ENCODE measurements at regions not wholly inside any gene's neighbourhood (a gene's known extent, or its start where the extent isn't known, plus 50 kb on each side); places are given as distances from the start of the nearest gene placed in this dataset.

DNA sequence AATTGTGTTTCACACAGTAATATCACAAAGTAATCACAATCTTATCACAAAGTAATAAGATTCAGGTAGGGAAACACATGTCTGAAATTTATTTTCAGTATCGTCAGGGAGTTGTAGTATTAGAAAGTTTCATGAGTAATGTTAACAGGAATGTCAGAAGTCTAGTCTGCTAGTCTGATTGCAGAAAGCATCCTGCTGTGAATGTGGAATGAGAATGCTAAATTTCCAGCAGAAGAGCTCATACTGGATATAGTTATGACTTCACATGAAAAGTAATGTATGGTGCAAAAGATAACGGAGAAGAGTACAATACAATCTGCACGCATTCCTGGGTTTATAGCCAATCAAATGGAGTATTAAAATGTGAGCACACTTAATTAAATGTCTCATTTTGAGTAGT, 494.7 kb upstream of the SETBP1 start:
- H3K27ac Mint-ChIP-seq: no peak overlapping the region
- CTCF ChIA-PET: no interaction called here
- intact Hi-C loops (cut with micrococcal nuclease): no loop called here
- DNase-seq: no peak
- H3K9me3 Mint-ChIP-seq: no peaks in the 10 kb centered on the region
- H3K27me3 Mint-ChIP-seq (ENCODE audit: low read depth): no peaks in the 10 kb centered on the region
- H3K4me3 Mint-ChIP-seq: no peak overlapping the region
- no peaks in the 10 kb centered on the region for H3K36me3 Mint-ChIP-seq (ENCODE audit: low read depth)
- no peaks in the 10 kb centered on the region for H3K4me1 Mint-ChIP-seq (ENCODE audit: low read depth)

DNA sequence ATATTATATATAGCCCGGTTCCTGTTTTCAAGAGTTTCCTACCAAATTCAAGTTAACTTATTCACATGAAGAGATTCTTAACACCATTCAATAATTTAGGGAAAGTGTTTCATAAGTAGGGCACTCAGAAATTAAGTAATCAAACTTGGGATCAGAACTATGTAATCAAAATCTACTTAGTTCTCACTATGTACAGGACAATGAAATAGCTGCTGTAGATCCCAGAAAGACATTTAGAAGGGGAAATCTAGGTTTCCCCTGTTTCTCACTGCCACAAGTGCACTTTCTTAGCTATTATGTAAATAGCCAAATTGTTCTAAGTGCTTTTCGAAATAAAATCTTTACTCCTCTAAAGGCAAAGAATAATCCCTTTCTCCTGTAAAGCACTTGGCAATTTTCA, 493.6 kb upstream of the SETBP1 start:
- intact Hi-C loops (cut with micrococcal nuclease): no loop called here
- Mint-ChIP-seq H3K27ac (no peak overlapping the region), H3K27me3 (ENCODE audit: low read depth) (no peaks in the 10 kb centered on the region), H3K4me1 (ENCODE audit: low read depth) (no peaks in the 10 kb centered on the region), H3K9me3 (no peaks in the 10 kb centered on the region), H3K4me3 (no peak overlapping the region), H3K36me3 (ENCODE audit: low read depth) (no peaks in the 10 kb centered on the region)
- CTCF ChIA-PET: interaction anchor here (0.6 kb wide), 1 partner anchor 40 kb away, joined by 3 read pairs; no protein-coding TSS in a partner anchor
- no peak for DNase-seq

- H3K9me3 Mint-ChIP-seq: peaks cover 2% of the 10 kb centered on the region
- H3K36me3 Mint-ChIP-seq (ENCODE audit: low read depth): no peaks in the 10 kb centered on the region
- no peaks in the 10 kb centered on the region for H3K4me1 Mint-ChIP-seq (ENCODE audit: low read depth)
- no peak overlapping the region for H3K4me3 Mint-ChIP-seq
- no peak for DNase-seq
- H3K27me3 Mint-ChIP-seq (ENCODE audit: low read depth): no peaks in the 10 kb centered on the region
- intact Hi-C loops (cut with micrococcal nuclease): no loop called here
- CTCF ChIA-PET: no interaction called here
- no peak overlapping the region for H3K27ac Mint-ChIP-seq
These were observed 485.1 kb upstream of the SETBP1 start for GRCh38 chr18:44195394-44196140.

GRCh38 chr18:44197832-44198611, 482.7 kb upstream of the SETBP1 start:
- no peak overlapping the region for H3K27ac Mint-ChIP-seq
- DNase-seq: no peak
- H3K4me3 Mint-ChIP-seq: no peak overlapping the region
- H3K9me3 Mint-ChIP-seq: peaks cover 2% of the 10 kb centered on the region
- CTCF ChIA-PET: no interaction called here
- H3K36me3 Mint-ChIP-seq (ENCODE audit: low read depth): no peaks in the 10 kb centered on the region
- intact Hi-C loops (cut with micrococcal nuclease): no loop called here
- H3K4me1 Mint-ChIP-seq (ENCODE audit: low read depth): no peaks in the 10 kb centered on the region
- no peaks in the 10 kb centered on the region for H3K27me3 Mint-ChIP-seq (ENCODE audit: low read depth)

GRCh38 chr18:44198612-44199284, 481.9 kb upstream of the SETBP1 start:
- DNase-seq: no peak
- intact Hi-C loops (cut with micrococcal nuclease): no loop called here
- no peaks in the 10 kb centered on the region for H3K4me1 Mint-ChIP-seq (ENCODE audit: low read depth)
- H3K36me3 Mint-ChIP-seq (ENCODE audit: low read depth): no peaks in the 10 kb centered on the region
- H3K27me3 Mint-ChIP-seq (ENCODE audit: low read depth): no peaks in the 10 kb centered on the region
- H3K27ac Mint-ChIP-seq: no peak overlapping the region
- H3K9me3 Mint-ChIP-seq: peaks cover 4% of the 10 kb centered on the region
- CTCF ChIA-PET: interaction anchor here (1.1 kb wide), 1 partner anchor 1013 kb away, joined by 3 read pairs; no protein-coding TSS in a partner anchor
- H3K4me3 Mint-ChIP-seq: no peak overlapping the region

DNA sequence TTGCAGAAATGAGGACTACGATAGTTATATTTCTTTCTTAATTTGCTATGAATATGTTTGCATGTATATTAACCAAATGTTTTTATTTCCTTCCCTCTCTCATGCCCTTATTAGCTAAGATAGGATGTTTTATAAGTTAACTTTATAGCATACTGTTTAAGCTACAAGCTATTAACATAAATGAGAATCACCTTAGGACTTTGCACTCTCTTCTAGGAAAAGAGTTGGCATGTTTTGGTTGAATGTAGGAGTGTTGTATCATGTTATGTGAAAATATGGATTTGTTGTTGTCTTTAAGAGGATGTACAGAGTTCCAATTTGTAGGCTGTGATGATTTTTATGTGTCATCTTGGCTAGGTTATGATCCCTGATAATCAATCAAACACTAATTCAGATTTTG, 467.4 kb upstream of the SETBP1 start:
- H3K4me3 Mint-ChIP-seq: no peak overlapping the region
- no peak for DNase-seq
- peaks cover 4% of the 10 kb centered on the region for H3K9me3 Mint-ChIP-seq
- intact Hi-C loops (cut with micrococcal nuclease): no loop called here
- no peak overlapping the region for H3K27ac Mint-ChIP-seq
- no peaks in the 10 kb centered on the region for H3K36me3 Mint-ChIP-seq (ENCODE audit: low read depth)
- CTCF ChIA-PET: no interaction called here
- H3K4me1 Mint-ChIP-seq (ENCODE audit: low read depth): no peaks in the 10 kb centered on the region
- no peaks in the 10 kb centered on the region for H3K27me3 Mint-ChIP-seq (ENCODE audit: low read depth)

DNA sequence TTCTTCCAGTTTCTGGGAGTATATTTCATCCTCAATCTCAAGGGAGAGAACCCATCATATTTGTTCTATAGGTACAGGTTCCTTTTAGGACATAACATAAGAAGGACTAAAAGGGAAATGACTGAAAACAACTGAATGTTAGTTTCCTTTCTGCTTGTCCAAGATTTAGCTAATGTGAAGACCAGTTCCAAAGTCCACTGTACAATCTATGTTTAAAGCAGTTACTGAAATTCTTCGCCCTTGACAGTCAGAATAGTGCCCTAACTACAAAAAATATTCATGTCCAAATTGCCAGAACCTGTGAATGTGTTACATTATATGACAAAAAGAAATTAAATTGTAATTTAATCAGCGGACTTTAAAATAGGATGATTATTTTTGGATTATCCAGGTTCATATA, 466.3 kb upstream of the SETBP1 start:
- Mint-ChIP-seq H3K27ac (no peak overlapping the region), H3K4me1 (ENCODE audit: low read depth) (no peaks in the 10 kb centered on the region), H3K4me3 (no peak overlapping the region), H3K36me3 (ENCODE audit: low read depth) (no peaks in the 10 kb centered on the region), H3K9me3 (peaks cover 4% of the 10 kb centered on the region), H3K27me3 (ENCODE audit: low read depth) (no peaks in the 10 kb centered on the region)
- DNase-seq: no peak
- CTCF ChIA-PET: no interaction called here
- intact Hi-C loops (cut with micrococcal nuclease): no loop called here

DNA sequence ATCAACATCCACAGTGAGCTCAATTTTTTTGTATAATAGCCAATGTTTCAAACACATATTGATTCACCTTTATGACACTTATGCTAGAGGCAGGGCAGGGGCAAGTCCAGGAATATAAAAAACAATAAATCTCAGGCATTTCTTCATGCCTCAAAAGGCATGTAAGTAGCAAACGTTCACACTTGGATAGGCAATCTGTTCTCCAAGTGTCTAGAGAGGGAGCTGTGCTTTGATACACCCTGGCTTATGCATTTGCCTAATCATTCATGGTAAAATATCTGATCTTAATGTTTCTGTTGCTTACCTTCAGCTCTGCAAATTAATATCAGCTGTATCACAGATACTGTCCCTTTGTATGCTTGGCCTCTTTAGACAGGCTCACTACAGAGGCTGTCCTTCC, 464.5 kb upstream of the SETBP1 start:
- no peak overlapping the region for H3K27ac Mint-ChIP-seq
- CTCF ChIA-PET: no interaction called here
- no peaks in the 10 kb centered on the region for H3K36me3 Mint-ChIP-seq (ENCODE audit: low read depth)
- no peak for DNase-seq
- H3K4me1 Mint-ChIP-seq (ENCODE audit: low read depth): no peaks in the 10 kb centered on the region
- no peaks in the 10 kb centered on the region for H3K27me3 Mint-ChIP-seq (ENCODE audit: low read depth)
- intact Hi-C loops (cut with micrococcal nuclease): no loop called here
- H3K9me3 Mint-ChIP-seq: peaks cover 4% of the 10 kb centered on the region
- H3K4me3 Mint-ChIP-seq: no peak overlapping the region

DNA sequence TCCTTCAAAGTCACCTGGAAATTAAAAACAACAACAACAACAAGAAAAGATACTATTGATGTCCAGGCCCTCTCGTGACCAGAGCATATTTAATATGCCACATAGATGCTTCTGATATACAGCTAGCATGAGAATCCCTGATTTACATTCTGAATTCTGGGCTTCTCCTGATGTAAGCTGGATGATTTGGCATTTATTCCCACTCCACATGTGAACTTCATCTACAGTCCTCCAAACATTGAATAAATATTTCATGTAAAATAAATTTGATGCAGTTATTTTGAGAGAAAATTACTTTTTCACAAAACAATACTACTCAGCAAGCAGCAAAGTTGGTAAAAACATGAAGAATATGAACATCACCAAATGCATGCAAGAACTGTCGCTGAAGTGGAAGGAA, 453.2 kb upstream of the SETBP1 start:
- H3K4me3 Mint-ChIP-seq: no peak overlapping the region
- peaks cover 5% of the 10 kb centered on the region for H3K9me3 Mint-ChIP-seq
- H3K27ac Mint-ChIP-seq: no peak overlapping the region
- DNase-seq: no peak
- H3K36me3 Mint-ChIP-seq (ENCODE audit: low read depth): no peaks in the 10 kb centered on the region
- intact Hi-C loops (cut with micrococcal nuclease): no loop called here
- no peaks in the 10 kb centered on the region for H3K27me3 Mint-ChIP-seq (ENCODE audit: low read depth)
- CTCF ChIA-PET: interaction anchor here (0.6 to 0.7 kb wide), 2 partner anchors 41 to 256 kb away, joined by 3 to 6 read pairs; no protein-coding TSS in a partner anchor
- H3K4me1 Mint-ChIP-seq (ENCODE audit: low read depth): no peaks in the 10 kb centered on the region

DNA sequence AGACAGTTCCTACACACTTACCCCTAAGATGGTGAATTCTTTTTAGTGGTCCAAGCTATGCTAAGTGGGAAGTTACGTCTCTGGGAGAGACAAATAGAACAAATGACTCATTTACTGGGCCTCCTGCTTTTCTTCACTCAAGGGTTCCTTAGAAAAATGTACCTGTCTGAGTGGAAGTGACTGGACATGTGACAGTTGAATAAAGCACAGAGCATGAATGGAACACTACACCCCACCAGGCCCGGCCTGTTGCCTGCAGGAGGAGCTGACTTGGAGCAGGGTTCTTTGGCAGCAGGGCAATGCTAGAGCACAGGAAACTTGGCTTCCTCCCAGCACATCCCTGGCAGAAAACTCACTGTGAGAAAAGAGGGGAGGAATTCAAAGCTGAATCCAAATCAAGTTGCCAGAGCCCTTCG, 451.0 kb upstream of the SETBP1 start:
- intact Hi-C loops (cut with micrococcal nuclease): no loop called here
- H3K9me3 Mint-ChIP-seq: peaks cover 5% of the 10 kb centered on the region
- H3K27me3 Mint-ChIP-seq (ENCODE audit: low read depth): no peaks in the 10 kb centered on the region
- CTCF ChIA-PET: no interaction called here
- no peak overlapping the region for H3K27ac Mint-ChIP-seq
- no peaks in the 10 kb centered on the region for H3K36me3 Mint-ChIP-seq (ENCODE audit: low read depth)
- DNase-seq: no peak
- H3K4me1 Mint-ChIP-seq (ENCODE audit: low read depth): no peaks in the 10 kb centered on the region
- no peak overlapping the region for H3K4me3 Mint-ChIP-seq

- H3K27ac Mint-ChIP-seq: no peak overlapping the region
- H3K4me3 Mint-ChIP-seq: no peak overlapping the region
- H3K9me3 Mint-ChIP-seq: peaks cover 1% of the 10 kb centered on the region
- CTCF ChIA-PET: no interaction called here
- H3K4me1 Mint-ChIP-seq (ENCODE audit: low read depth): no peaks in the 10 kb centered on the region
- no peak for DNase-seq
- intact Hi-C loops (cut with micrococcal nuclease): no loop called here
- no peaks in the 10 kb centered on the region for H3K36me3 Mint-ChIP-seq (ENCODE audit: low read depth)
- H3K27me3 Mint-ChIP-seq (ENCODE audit: low read depth): no peaks in the 10 kb centered on the region
These were observed 448.8 kb upstream of the SETBP1 start for GRCh38 chr18:44231936-44232335.

DNA sequence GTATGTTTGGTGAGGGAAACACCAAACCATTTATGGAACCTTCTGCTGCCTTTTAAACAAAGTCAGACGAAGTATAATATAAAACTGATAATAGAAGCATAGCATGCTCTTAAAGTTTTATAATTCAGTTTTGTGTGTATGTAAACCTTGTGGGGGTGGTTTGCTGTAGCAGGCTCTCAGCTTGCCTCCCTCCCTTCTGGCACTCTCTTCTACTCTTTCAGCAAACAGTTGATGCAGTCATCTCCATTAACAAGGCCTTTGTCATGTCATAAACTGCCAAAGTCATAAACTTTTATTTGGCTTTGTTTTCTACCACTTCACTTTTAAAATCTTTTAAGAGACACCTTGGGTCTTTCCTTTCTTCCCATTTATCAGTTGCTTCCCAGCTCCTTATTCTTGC, 448.2 kb upstream of the SETBP1 start:
- Mint-ChIP-seq H3K4me3 (no peak overlapping the region), H3K27ac (no peak overlapping the region), H3K4me1 (ENCODE audit: low read depth) (no peaks in the 10 kb centered on the region), H3K9me3 (peaks cover 1% of the 10 kb centered on the region), H3K36me3 (ENCODE audit: low read depth) (no peaks in the 10 kb centered on the region), H3K27me3 (ENCODE audit: low read depth) (no peaks in the 10 kb centered on the region)
- intact Hi-C loops (cut with micrococcal nuclease): no loop called here
- DNase-seq: no peak
- CTCF ChIA-PET: no interaction called here
